ENCODE measurements at regions not wholly inside any gene's neighbourhood (a gene's known extent, or its start where the extent isn't known, plus 50 kb on each side); places are given as distances from the start of the nearest gene placed in this dataset.

DNA sequence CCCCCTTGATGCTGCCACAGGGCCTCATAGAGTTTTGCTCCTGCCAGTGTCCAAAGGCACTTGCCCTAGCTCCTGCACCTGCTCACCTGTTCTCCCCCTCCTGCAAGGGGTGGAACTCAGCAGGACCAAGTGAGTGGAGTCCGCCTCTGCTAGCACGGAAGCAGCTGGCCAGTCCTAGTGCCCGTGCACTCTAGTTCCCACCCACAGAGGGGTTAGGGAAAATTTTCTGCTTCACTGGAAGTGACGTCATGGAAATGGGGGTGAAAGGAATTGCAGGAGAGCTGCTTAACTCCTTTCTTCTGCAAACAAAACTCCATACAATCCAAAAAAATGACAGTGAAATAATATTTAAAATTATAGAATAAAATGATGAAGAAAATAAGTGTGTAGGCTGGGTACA, 609.7 kb upstream of the SLITRK1 start:
- no peaks in the 10 kb centered on the region for H3K27me3 ChIP-seq
- H3K4me1 ChIP-seq: peaks cover 4% of the 10 kb centered on the region; the same call in 1 of the 2 replicates
- H3K4me3 ChIP-seq: no peak overlapping the region
- peak; percentile 2 to 11 for DNase-seq
- H3K36me3 ChIP-seq: no peaks in the 10 kb centered on the region
- H3K27ac ChIP-seq: no peak overlapping the region
- H3K9me3 ChIP-seq (replicated peaks): no peaks in the 10 kb centered on the region

DNA sequence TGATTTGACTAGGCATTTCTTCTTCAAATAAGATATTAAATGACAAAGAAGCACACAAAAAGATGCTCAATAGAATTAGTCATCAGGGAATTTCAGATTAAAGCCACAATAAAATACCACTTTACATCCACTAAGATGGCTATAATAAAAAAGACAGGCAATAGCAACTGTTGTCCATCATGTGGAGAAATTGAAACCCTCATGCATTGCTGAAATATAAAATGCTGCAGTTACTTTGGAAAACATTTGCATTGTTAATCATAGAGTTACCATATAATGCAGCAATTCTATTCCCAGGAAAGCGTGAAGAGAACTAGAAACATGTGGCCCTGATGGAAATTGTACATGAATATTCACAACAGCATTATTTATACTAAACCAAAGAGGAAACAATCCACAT, 605.5 kb upstream of the SLITRK1 start:
- Histone ChIP-seq H3K27ac (no peak overlapping the region), H3K36me3 (no peaks in the 10 kb centered on the region), H3K9me3 (replicated peaks) (no peaks in the 10 kb centered on the region), H3K4me3 (no peak overlapping the region), H3K27me3 (no peaks in the 10 kb centered on the region), H3K4me1 (peaks cover 4% of the 10 kb centered on the region; the same call in 1 of the 2 replicates)
- DNase-seq: no peak

DNA sequence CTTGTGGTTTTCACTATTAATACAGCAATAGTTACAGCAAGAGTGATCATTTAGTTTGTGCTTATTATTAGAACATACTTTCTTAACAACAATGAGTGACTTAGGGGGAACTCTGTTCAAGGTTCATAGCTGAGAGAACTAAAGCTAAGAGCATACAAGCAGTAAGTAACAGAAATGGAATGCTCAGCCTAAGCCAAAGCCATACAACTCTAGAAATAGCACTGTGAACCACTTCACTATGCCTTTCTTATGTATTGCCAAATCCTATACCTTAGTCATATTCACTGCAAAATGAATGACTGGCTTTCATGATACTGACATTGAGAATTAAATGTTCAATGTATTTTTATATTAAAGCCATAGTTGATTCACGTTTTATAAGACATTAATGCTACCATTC, 599.7 kb upstream of the SLITRK1 start:
- Histone ChIP-seq H3K27me3 (no peaks in the 10 kb centered on the region), H3K9me3 (replicated peaks) (no peaks in the 10 kb centered on the region), H3K4me1 (no peaks in the 10 kb centered on the region), H3K36me3 (no peaks in the 10 kb centered on the region), H3K4me3 (no peak overlapping the region), H3K27ac (no peak overlapping the region)
- no peak for DNase-seq

DNA sequence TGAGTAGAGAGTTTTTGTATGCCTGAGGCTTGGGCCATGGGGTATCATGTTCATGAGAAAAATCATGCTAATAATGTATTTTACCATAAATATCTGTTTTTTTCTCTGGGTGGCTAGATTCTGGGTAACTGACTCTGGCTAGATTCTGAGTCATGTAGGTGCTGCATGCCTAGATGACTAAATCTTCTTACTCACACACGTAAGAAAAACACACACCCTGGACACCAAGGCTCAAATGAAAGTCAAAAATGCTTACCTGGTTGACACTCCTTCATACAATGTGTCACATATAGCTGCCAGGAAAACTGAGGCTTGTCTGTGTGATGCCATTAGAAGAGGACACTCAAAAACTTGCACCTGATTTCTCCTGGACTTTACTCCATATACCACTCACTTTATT, 597.4 kb upstream of the SLITRK1 start:
- no peaks in the 10 kb centered on the region for H3K27me3 ChIP-seq
- no peaks in the 10 kb centered on the region for H3K9me3 ChIP-seq (replicated peaks)
- H3K4me3 ChIP-seq: no peak overlapping the region
- no peaks in the 10 kb centered on the region for H3K4me1 ChIP-seq
- no peaks in the 10 kb centered on the region for H3K36me3 ChIP-seq
- no peak overlapping the region for H3K27ac ChIP-seq
- DNase-seq: no peak

DNA sequence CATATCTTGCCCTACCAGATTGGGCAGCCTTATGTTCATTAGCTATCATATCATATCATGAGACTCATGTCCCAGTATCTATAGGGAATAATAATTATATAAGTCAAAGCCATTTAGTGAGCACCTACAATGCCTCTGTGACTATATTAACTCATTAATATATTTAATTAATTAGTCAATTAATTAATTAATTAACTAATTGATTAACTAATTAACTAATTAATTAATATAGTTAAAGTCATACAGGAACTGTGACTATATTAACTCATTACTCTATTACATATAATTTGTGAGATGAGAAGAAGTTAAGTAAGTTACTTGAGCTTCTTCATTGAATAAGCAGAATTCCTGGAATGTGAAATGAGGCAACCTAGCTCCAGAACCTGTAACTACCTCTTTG, 588.3 kb upstream of the SLITRK1 start:
- no peaks in the 10 kb centered on the region for H3K4me1 ChIP-seq
- H3K27me3 ChIP-seq: no peaks in the 10 kb centered on the region
- H3K9me3 ChIP-seq (replicated peaks): no peaks in the 10 kb centered on the region
- H3K27ac ChIP-seq: no peak overlapping the region
- H3K4me3 ChIP-seq: no peak overlapping the region
- H3K36me3 ChIP-seq: no peaks in the 10 kb centered on the region
- DNase-seq: no peak

DNA sequence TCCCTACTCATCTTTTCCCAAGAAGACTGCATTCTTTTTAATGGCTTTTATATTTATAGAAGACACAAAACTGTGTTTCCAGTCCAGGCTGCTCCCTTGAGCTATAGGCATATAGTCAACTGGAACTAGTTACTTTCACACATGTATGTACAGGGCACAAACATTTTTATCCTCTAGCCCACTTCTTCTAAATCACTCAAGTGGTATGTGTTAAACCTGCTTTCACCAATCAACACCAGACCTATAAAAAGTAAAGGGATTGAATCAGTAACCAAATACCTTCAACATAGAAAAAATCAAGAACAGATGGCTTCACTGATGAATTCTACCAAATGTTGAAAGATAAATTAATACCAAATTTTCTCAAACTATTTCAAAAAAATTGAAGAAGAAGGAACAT, 584.2 kb upstream of the SLITRK1 start:
- no peak overlapping the region for H3K27ac ChIP-seq
- no peak for DNase-seq

DNA sequence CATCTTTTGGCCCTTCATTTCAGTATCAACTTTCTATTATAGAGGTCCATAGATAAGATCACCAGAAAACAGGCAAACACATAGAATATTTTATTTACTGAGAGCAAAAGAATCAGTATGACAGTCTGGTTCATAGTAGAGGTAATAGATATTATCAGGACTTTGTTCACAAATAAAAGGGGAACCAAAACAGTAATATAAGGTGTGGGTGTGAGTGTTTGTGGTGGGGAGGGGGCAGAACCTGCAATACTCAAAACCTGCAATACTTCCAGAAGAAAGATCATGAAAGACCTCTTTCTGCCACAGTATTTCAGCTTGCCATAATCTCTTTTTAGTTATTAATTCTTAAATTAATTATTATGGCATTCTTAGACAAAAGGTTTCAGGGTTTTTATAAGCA, 578.7 kb upstream of the SLITRK1 start:
- Histone ChIP-seq H3K9me3 (replicated peaks) (no peaks in the 10 kb centered on the region), H3K27me3 (no peaks in the 10 kb centered on the region), H3K4me1 (no peaks in the 10 kb centered on the region), H3K36me3 (no peaks in the 10 kb centered on the region), H3K4me3 (no peak overlapping the region), H3K27ac (no peak overlapping the region)
- no peak for DNase-seq

More for the DNA sequence above, 584.2 kb upstream of the SLITRK1 start:
- no peaks in the 10 kb centered on the region for H3K27me3 ChIP-seq
- H3K4me3 ChIP-seq: no peak overlapping the region
- no peaks in the 10 kb centered on the region for H3K36me3 ChIP-seq
- H3K9me3 ChIP-seq (replicated peaks): no peaks in the 10 kb centered on the region
- H3K4me1 ChIP-seq: no peaks in the 10 kb centered on the region

DNA sequence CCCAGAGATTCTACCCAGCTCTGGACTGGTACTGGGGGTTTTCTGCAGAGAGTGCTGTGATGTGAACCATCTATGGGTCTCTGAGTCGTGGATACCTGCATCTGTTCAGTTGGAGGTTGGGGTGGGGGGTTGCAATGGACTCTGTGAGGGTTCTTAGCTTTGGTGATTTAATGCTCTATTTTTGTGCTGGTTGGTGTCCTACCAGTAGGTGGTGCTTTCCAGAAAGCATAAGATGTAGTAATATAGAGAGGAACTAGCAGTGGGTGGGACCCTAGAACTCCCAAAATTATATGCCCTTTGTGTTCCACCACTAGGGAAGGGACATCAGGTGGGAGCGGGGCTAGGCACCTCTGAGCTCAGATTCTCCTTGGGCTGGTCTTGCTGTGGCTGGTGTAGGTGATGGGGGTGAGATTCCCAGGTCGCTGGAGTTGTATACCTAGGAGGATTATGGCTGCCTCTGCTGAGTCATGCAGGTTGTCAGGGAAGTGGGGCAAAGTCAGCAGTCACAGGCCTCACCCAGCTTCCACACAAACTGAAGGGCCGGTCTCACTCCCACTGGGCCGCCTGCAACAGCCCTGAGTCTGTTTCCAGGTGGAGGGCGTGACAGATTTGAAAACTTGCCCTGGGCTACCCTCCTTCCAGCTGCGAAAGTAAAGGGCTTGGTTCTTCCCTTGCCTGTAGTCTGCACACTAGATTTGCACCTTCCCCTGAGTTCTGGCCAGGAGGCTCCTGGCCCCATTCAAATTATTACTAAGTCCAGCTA, 573.0 kb upstream of the SLITRK1 start:
- peak in 1 of 2 experiments; percentile 3 for DNase-seq
- no peaks in the 10 kb centered on the region for H3K9me3 ChIP-seq (replicated peaks)
- no peak overlapping the region for H3K27ac ChIP-seq
- no peak overlapping the region for H3K4me3 ChIP-seq
- no peaks in the 10 kb centered on the region for H3K4me1 ChIP-seq
- H3K27me3 ChIP-seq: no peaks in the 10 kb centered on the region
- no peaks in the 10 kb centered on the region for H3K36me3 ChIP-seq

DNA sequence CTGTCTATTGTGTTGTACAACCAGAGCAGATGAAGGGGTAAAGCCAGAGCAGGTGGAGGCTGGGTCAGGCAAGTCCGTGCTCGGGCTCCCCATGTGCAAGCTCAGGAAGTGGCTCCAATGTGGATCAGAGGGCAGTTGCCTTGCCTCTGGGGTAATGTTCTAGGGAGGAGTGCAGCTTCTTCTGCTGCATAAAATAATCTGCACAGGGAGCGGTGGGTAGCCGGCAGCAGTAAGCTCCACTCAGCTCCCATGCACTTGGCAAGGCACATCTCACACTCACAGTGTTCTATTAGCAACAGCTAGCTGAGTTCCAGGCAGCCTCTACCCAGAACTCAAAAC, 565.3 kb upstream of the SLITRK1 start:
- Histone ChIP-seq H3K4me1 (peaks cover 13% of the 10 kb centered on the region), H3K27ac (no peak overlapping the region), H3K9me3 (replicated peaks) (no peaks in the 10 kb centered on the region), H3K27me3 (no peaks in the 10 kb centered on the region), H3K4me3 (no peak overlapping the region), H3K36me3 (no peaks in the 10 kb centered on the region)
- DNase-seq: no peak

DNA sequence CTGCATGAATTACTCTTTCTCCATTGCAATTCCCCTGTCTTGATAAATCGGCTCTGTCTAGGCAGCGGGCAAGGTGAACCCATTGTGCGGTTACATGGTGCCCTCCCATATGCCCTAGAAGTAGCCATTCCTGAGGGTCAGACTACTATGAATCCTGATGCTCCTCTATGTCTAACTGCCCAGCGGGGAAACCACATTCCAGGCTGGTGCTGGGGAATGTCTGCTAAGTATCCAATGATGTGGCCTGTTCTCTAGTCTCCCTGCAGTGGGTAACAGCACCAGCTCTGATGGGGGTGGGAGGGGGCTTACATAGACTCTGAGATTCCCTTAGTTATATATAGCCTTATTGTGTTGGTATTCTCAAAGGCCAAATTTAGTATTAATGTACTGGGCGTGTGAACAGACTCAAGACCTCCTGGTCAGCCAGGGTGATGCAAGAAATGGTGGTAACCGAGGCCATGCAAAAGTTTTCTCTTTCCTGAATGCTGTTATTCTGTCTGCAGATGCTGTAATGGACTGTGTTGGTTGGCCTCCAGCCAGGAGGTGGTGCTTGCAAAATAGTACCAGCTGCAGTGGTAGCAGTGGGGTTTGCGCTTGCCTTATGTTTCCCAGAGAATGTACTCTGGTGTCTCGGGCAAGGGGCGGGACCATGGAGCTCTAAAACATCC, 564.8 kb upstream of the SLITRK1 start:
- Histone ChIP-seq H3K27me3 (no peaks in the 10 kb centered on the region), H3K27ac (no peak overlapping the region), H3K4me1 (peaks cover 13% of the 10 kb centered on the region), H3K4me3 (no peak overlapping the region), H3K9me3 (replicated peaks) (no peaks in the 10 kb centered on the region), H3K36me3 (no peaks in the 10 kb centered on the region)
- peak; percentile 69 for DNase-seq

DNA sequence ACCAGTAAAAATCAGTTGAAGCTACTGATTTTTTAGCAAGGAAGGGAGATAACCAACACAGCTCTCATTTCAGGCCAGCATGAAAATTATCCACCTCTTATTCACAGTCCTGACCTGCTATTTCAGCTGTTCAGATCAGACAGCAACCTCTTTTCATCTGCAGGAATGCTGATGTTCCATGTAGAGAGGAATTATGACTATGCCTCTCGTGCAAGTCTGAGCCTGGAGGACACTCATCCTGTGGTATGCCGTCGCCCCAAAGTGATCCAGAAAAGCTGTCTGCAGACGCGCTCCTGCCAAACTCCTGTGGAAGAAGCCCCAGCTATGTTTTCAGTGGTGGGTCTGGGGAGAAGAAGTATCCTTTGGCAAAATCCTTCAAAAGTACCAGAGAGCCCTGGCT, 563.5 kb upstream of the SLITRK1 start:
- no peaks in the 10 kb centered on the region for H3K27me3 ChIP-seq
- DNase-seq: peak; percentile 47 to 59

DNA sequence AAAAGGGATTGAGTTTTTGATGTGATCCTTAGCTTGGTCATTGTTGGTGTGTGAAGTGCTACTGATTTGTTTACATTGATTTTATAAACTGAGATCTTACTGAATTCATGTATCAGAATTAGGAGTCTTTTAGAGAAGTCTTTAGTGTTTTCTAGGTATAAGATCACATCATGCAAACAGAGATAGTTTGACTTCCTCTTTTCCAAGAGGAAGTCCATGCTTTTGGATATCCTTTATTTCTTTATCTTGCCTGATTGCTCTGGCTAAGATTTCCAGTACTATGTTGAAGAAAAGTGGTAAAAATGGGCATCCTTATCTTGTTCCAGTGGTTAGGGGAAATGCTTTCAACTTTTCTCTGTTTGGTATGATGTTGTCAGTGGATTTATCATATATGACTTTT, 561.2 kb upstream of the SLITRK1 start:
- no peaks in the 10 kb centered on the region for H3K27me3 ChIP-seq
- H3K4me1 ChIP-seq: peaks cover 13% of the 10 kb centered on the region
- H3K36me3 ChIP-seq: no peaks in the 10 kb centered on the region
- no peak for DNase-seq
- H3K9me3 ChIP-seq (replicated peaks): no peaks in the 10 kb centered on the region
- H3K4me3 ChIP-seq: no peak overlapping the region
- no peak overlapping the region for H3K27ac ChIP-seq

More for the DNA sequence above, 563.5 kb upstream of the SLITRK1 start:
- no peaks in the 10 kb centered on the region for H3K36me3 ChIP-seq
- peak overlapping the region; percentile 50 for H3K27ac ChIP-seq
- no peak overlapping the region for H3K4me3 ChIP-seq
- no peaks in the 10 kb centered on the region for H3K9me3 ChIP-seq (replicated peaks)
- peaks cover 13% of the 10 kb centered on the region for H3K4me1 ChIP-seq

DNA sequence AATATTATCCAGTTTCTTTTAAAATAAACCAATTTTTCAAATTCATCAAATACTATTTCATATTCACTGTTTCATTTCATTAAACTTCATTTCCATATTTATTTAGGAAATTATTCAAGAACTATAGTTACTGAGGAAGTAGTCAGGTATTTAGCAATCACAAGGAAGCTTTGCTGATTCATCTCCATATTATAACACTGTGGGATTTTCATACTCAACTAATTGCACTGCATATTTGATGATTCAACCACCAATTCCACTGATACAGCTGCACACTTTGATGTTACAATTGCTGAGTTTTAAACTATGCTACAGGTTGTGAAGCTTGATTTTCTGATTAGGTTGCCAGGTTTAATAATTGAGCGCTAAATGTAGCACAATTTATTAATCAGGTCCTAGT, 556.8 kb upstream of the SLITRK1 start:
- Histone ChIP-seq H3K4me1 (no peaks in the 10 kb centered on the region), H3K27me3 (no peaks in the 10 kb centered on the region), H3K27ac (no peak overlapping the region), H3K9me3 (replicated peaks) (no peaks in the 10 kb centered on the region), H3K4me3 (no peak overlapping the region), H3K36me3 (no peaks in the 10 kb centered on the region)
- no peak for DNase-seq

DNA sequence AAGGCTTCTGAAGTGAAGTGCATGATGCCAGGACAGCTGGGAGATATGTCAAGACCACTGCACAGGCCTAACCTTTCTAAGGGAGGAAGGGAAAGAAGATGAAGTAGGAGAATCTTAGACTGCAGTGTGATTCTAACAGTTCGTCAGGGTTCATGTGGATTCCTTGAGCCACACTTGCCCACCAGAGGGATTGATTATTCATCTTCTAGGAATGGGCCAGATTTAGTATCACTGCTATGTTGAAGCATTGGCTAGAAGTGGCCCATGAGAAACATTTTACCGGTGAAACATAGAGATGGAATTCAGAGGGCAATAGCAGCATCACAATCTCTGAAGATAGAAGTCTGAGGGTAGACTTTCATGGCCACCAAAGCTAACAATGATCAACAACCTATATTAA, 550.8 kb upstream of the SLITRK1 start:
- Histone ChIP-seq H3K4me1 (peaks cover 5% of the 10 kb centered on the region), H3K9me3 (replicated peaks) (no peaks in the 10 kb centered on the region), H3K27ac (no peak overlapping the region), H3K36me3 (no peaks in the 10 kb centered on the region), H3K4me3 (no peak overlapping the region), H3K27me3 (no peaks in the 10 kb centered on the region)
- DNase-seq: no peak

DNA sequence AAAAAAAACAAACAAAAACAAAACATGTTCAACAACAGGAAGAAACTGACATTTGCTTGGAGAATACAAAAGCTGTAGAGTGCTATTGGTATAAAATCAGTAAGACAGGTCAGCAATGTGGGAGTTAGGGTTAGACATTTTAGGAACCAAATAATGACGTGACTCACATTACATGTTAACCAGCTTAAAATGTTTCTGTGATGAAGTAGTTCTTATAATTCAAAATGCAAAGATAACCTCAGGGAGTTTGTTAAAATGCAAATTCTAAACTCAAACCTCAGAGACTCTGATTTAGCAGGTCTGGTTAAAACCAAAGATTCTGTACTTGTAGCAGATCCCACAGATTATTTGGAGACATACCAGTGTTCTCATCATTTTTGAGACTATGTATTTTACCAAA, 549.4 kb upstream of the SLITRK1 start:
- H3K4me1 ChIP-seq: peaks cover 5% of the 10 kb centered on the region
- no peaks in the 10 kb centered on the region for H3K27me3 ChIP-seq
- no peak overlapping the region for H3K4me3 ChIP-seq
- H3K36me3 ChIP-seq: no peaks in the 10 kb centered on the region
- no peak overlapping the region for H3K27ac ChIP-seq
- no peak for DNase-seq
- H3K9me3 ChIP-seq (replicated peaks): no peaks in the 10 kb centered on the region

DNA sequence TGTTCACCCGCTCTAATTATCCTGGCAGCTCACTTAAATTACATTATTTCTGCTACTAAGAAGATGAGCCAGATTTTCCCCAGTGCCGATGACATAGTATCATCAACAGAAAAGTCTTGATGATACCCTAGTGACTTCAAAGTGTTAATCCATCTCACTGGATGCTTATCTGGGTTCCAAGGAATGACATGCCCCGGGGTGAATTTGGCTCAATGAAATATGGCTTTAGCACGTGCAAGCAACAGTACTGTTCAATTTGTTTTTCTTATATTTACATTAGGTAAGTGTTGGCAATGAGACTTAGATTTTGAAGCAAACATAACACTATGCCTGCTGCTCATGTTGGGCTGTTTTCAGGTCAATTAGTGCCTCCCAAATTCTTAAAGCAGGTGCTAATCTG, 548.2 kb upstream of the SLITRK1 start:
- Histone ChIP-seq H3K36me3 (no peaks in the 10 kb centered on the region), H3K27me3 (no peaks in the 10 kb centered on the region), H3K4me1 (peaks cover 5% of the 10 kb centered on the region), H3K9me3 (replicated peaks) (no peaks in the 10 kb centered on the region), H3K4me3 (no peak overlapping the region), H3K27ac (no peak overlapping the region)
- peak in 1 of 2 experiments; percentile 12 for DNase-seq

Data from SJCRH30 (cell line).